ENCODE measurements at regions not wholly inside any gene's neighbourhood (a gene's known extent, or its start where the extent isn't known, plus 50 kb on each side); places are given as distances from the start of the nearest gene placed in this dataset.

DNA sequence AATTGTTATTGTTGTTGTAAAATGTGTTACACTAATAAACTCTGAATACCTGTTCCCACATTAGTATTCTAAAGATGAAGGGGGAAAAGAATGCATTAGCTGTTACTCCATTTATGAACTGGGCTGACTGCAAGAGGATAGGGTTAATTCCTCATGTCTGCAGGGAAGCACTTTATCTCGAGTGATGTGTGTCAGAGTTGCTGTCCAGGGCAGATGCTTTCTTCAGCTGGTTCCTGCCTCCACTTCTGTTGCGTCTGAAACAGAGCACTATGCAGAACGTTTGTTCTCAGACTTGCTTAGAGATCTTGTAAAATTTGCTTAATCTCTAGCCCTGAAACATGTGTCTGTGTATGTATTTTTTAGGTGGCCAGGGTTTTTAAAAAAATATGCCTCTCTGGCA lies 318.8 kb downstream of the SPRY2 start:
- TF ChIP-seq, protein P1, sequence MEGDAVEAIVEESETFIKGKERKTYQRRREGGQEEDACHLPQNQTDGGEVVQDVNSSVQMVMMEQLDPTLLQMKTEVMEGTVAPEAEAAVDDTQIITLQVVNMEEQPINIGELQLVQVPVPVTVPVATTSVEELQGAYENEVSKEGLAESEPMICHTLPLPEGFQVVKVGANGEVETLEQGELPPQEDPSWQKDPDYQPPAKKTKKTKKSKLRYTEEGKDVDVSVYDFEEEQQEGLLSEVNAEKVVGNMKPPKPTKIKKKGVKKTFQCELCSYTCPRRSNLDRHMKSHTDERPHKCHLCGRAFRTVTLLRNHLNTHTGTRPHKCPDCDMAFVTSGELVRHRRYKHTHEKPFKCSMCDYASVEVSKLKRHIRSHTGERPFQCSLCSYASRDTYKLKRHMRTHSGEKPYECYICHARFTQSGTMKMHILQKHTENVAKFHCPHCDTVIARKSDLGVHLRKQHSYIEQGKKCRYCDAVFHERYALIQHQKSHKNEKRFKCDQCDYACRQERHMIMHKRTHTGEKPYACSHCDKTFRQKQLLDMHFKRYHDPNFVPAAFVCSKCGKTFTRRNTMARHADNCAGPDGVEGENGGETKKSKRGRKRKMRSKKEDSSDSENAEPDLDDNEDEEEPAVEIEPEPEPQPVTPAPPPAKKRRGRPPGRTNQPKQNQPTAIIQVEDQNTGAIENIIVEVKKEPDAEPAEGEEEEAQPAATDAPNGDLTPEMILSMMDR (IDR thresholded peaks at IDR 0.05 in 2 of 3, conservative IDR thresholded peaks at IDR 0.05 in 1 of 3; ENCODE audit: borderline replicate concordance in 1 of 3, insufficient read depth in 1 of 3, low read depth in 2 of 3, low read length in 2 of 3): no peak
- TF ChIP-seq, protein P2, sequence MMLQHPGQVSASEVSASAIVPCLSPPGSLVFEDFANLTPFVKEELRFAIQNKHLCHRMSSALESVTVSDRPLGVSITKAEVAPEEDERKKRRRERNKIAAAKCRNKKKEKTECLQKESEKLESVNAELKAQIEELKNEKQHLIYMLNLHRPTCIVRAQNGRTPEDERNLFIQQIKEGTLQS (IDR thresholded peaks at IDR 0.05): no peak
- TF ChIP-seq RAD21 (IDR thresholded peaks at IDR 0.05; ENCODE audit: low read depth) (no peak), SP1 (IDR thresholded peaks at IDR 0.05; ENCODE audit: low read depth) (no peak), JUND (IDR thresholded peaks at IDR 0.05) (no peak), EGR1 (IDR thresholded peaks at IDR 0.05; ENCODE audit: low read depth) (no peak), ZNF274 (IDR thresholded peaks at IDR 0.05; ENCODE audit: low read depth, low read length) (no peak), EZH2 (IDR thresholded peaks at IDR 0.05) (no peak), EZH2phosphoT487 (IDR thresholded peaks at IDR 0.05; ENCODE audit: borderline replicate concordance) (no peak), SRF (IDR thresholded peaks at IDR 0.05; ENCODE audit: low read depth) (no peak)
- TF ChIP-seq, protein P3, sequence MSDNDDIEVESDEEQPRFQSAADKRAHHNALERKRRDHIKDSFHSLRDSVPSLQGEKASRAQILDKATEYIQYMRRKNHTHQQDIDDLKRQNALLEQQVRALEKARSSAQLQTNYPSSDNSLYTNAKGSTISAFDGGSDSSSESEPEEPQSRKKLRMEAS (IDR thresholded peaks at IDR 0.05): no peak
- TF ChIP-seq, protein P4, sequence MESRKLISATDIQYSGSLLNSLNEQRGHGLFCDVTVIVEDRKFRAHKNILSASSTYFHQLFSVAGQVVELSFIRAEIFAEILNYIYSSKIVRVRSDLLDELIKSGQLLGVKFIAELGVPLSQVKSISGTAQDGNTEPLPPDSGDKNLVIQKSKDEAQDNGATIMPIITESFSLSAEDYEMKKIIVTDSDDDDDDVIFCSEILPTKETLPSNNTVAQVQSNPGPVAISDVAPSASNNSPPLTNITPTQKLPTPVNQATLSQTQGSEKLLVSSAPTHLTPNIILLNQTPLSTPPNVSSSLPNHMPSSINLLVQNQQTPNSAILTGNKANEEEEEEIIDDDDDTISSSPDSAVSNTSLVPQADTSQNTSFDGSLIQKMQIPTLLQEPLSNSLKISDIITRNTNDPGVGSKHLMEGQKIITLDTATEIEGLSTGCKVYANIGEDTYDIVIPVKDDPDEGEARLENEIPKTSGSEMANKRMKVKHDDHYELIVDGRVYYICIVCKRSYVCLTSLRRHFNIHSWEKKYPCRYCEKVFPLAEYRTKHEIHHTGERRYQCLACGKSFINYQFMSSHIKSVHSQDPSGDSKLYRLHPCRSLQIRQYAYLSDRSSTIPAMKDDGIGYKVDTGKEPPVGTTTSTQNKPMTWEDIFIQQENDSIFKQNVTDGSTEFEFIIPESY (IDR thresholded peaks at IDR 0.05; ENCODE audit: extremely low read depth, insufficient replicate concordance, low read length): no peak
